ENCODE measurements at regions not wholly inside any gene's neighbourhood (a gene's known extent, or its start where the extent isn't known, plus 50 kb on each side); places are given as distances from the start of the nearest gene placed in this dataset.

DNA sequence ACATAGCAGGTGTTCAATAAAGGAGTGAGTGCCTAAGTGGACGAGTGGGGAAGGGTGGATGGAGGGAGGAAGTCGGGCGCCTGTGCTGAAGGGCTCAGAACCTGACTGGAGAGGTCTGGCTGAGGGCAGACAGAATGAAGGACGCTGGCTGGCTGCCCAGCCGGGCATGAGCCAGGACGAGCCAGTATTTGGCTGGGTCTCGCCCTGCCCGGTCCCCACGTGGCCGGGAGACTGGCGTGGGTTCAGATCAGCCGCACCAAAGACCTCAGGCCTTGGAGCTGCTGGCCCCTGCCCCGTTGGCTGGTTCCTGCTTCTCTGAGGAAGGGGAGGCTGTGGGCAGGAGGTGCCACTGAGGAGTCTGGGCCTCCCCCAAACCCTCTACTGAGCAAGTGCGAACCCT, 79.8 kb downstream of the ENGASE start:
- Histone ChIP-seq H3K79me2 (ENCODE audit: insufficient read depth, low read length) (no peaks in the 10 kb centered on the region), H3K9ac (ENCODE audit: insufficient read depth, low read depth, low read length) (no peak overlapping the region), H4K20me1 (ENCODE audit: insufficient read depth, low read length) (peaks cover 4% of the 10 kb centered on the region; the same call in 1 of the 2 replicates), H2AFZ (ENCODE audit: low read length) (no peak overlapping the region), H3K4me3 (replicated peaks in 1 of 3; ENCODE audit: insufficient read depth in 1 of 3, low read depth in 2 of 3, low read length in 3 of 3) (no peak overlapping the region), H3K4me1 (ENCODE audit: insufficient read depth, low read length) (no peaks in the 10 kb centered on the region), H3K27me3 (ENCODE audit: control insufficient read depth in 1 of 2, insufficient read depth in 2 of 2, low read length in 2 of 2) (peaks cover 55 to 86% of the 10 kb centered on the region in 2 experiments), H3K4me2 (ENCODE audit: low read depth, low read length) (no peak overlapping the region), H3K36me3 (replicated peaks in 1 of 2; ENCODE audit: control insufficient read depth in 1 of 2, insufficient read depth in 2 of 2, low read length in 2 of 2) (no peaks in the 10 kb centered on the region), H3K27ac (ENCODE audit: extremely low read length, insufficient read depth, low read length) (no peak overlapping the region), H3K9me3 (ENCODE audit: low read length) (no peaks in the 10 kb centered on the region)
- FAIRE-seq = no peak
- intact Hi-C loops (cut with micrococcal nuclease; ENCODE audit: unreplicated experiment) = no loop called here
- in situ Hi-C loops (cut with HindIII; ENCODE audit: extremely low pct_ligation_motif_present, low pct_unique_long_range_greater_than_20kb) = no loop called here
- TF ChIP-seq ZKSCAN5 (CRISPR knock-in tag; IDR thresholded peaks at IDR 0.05) (no peak), ZNF883 (CRISPR knock-in tag; IDR thresholded peaks at IDR 0.05; ENCODE audit: not compliant biosample characterization) (no peak), ZEB1 (IDR thresholded peaks at IDR 0.05; ENCODE audit: insufficient replicate concordance, low read depth) (peak; percentile 33), EHMT2 (IDR thresholded peaks at IDR 0.05; ENCODE audit: borderline replicate concordance, low read depth, low read length) (no peak)
- no TSS peak for BruUV-seq (replicated peaks)
- ChIA-PET POLR2A (no interaction called here), CTCF (ENCODE audit: low intra/inter-chr PET ratio, low total read pairs) (no interaction called here)
- DNase-seq (ENCODE audit: low spot score) = no peak
- WGBS (ENCODE audit: low lambda C conversion rate) = 6% methylated on average over 4 of the region's 14 CpGs
- no peak for ATAC-seq

DNA sequence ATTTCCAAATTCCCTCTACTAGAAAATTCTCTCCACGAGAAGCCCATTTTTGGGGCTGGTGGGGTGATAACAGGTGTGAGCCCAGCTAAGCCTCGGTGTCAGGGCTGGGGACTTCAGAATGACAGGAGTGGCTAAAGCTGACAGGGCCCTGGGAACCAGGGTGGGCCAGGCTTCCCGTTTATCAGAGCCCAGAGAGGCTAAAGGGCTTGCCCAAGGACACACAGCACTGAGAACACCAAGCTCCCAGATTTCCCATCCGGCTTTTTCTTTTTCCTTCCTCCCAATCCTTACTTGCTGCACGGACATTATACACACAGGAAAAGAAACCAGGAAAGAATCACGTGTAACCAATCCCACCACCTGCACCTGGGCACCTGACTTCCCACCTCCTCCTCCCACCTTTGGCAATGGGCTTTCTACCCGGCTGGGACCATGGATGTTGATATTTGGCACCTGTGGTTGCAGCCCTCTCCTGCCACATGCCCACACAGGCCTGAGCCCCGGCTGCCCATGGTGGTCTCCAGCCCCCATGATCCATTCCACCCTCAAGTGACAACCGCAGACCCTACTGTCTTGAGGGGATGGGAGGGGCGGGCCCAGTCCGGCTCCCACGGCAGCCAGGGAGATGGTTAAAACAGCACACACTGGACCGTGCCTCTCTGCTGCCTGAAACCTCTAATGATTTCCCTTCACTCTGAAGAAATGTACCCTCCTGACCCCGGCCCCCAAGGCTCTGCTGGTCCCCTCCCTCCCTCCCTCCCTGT, 78.9 kb downstream of the ENGASE start:
- Histone ChIP-seq H3K79me2 (ENCODE audit: insufficient read depth, low read length) (no peaks in the 10 kb centered on the region), H4K20me1 (ENCODE audit: insufficient read depth, low read length) (peaks cover 8% of the 10 kb centered on the region; the same call in 1 of the 2 replicates), H3K27ac (ENCODE audit: extremely low read length, insufficient read depth, low read length) (no peak overlapping the region), H3K36me3 (replicated peaks in 1 of 2; ENCODE audit: control insufficient read depth in 1 of 2, insufficient read depth in 2 of 2, low read length in 2 of 2) (no peaks in the 10 kb centered on the region), H3K9me3 (ENCODE audit: low read length) (no peaks in the 10 kb centered on the region), H2AFZ (ENCODE audit: low read length) (no peak overlapping the region), H3K4me3 (replicated peaks in 1 of 3; ENCODE audit: insufficient read depth in 1 of 3, low read depth in 2 of 3, low read length in 3 of 3) (no peak overlapping the region), H3K9ac (ENCODE audit: insufficient read depth, low read depth, low read length) (no peak overlapping the region), H3K27me3 (ENCODE audit: control insufficient read depth in 1 of 2, insufficient read depth in 2 of 2, low read length in 2 of 2) (peaks cover 49 to 86% of the 10 kb centered on the region in 2 experiments), H3K4me2 (ENCODE audit: low read depth, low read length) (no peak overlapping the region), H3K4me1 (ENCODE audit: insufficient read depth, low read length) (no peaks in the 10 kb centered on the region)
- intact Hi-C loops (cut with micrococcal nuclease; ENCODE audit: unreplicated experiment) = no loop called here
- FAIRE-seq = no peak
- DNase-seq (ENCODE audit: low spot score) = no peak
- no peak for ATAC-seq
- WGBS (ENCODE audit: low lambda C conversion rate) = 6% methylated on average over 10 of the region's 14 CpGs
- no TSS peak for BruUV-seq (replicated peaks)
- in situ Hi-C loops (cut with HindIII; ENCODE audit: extremely low pct_ligation_motif_present, low pct_unique_long_range_greater_than_20kb) = no loop called here
- ChIA-PET POLR2A (no interaction called here), CTCF (ENCODE audit: low intra/inter-chr PET ratio, low total read pairs) (no interaction called here)
- TF ChIP-seq ZNF768 (CRISPR knock-in tag; IDR thresholded peaks at IDR 0.05) (peak; percentile 96), FOSL2 (CRISPR knock-in tag; IDR thresholded peaks at IDR 0.05) (no peak), EZH2 (conservative IDR thresholded peaks at IDR 0.05; ENCODE audit: low read depth, low read length) (peak; percentile 28; the same call in 1 of the 2 replicates)

Data from HepG2 (cell line).